ENCODE measurements at regions not wholly inside any gene's neighbourhood (a gene's known extent, or its start where the extent isn't known, plus 50 kb on each side); places are given as distances from the start of the nearest gene placed in this dataset.

DNA sequence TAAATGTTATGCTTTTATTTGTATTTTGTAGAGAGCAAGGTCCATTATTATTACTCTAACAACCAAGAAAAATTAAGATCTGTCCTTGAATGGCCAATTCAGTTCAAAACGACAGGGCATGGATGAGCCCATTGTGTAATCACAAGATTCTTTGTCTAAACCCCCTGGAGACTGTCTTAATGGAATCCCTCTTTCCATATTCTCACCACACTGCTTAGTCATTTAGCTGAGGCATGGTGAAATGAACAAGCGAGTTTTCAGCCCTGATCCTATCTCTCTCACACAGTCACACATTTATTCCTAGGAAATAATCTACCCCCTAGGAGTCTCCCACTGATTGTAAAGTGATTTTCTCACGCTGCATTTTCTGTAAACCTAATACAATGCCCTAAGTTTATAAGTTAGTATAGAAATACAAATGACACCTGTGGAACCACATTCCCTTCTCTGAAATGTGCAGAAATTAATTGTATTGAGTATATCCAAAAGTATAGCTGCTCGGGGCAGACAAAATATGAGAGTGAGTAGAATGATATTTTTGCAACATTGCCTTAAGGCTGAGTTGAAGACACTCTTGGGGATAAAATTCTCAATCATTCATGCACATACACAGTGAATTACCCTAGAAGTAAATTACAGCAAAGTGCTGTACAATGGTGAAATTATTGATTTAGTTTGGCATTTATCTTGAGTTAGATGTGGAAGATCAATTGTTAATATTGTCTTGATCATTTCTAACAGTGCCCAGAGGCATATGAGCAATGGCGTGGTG is 119.7 kb upstream of the PCDH7 start:
- ATAC-seq: no peak
- in situ Hi-C loops (cut with MboI; ENCODE audit: low sequenced_read_pairs in 4 of 4) (no loop called here), intact Hi-C loops (cut with DNase I; ENCODE audit: low total_unique reads) (no loop called here)
- no peak for DNase-seq
- Histone ChIP-seq H3K27ac (no peak overlapping the region), H3K4me3 (no peak overlapping the region), H3K27me3 (no peaks in the 10 kb centered on the region), H3K4me1 (no peaks in the 10 kb centered on the region), H3K36me3 (no peaks in the 10 kb centered on the region), H3K9me3 (no peaks in the 10 kb centered on the region)
- TF ChIP-seq, protein P1, sequence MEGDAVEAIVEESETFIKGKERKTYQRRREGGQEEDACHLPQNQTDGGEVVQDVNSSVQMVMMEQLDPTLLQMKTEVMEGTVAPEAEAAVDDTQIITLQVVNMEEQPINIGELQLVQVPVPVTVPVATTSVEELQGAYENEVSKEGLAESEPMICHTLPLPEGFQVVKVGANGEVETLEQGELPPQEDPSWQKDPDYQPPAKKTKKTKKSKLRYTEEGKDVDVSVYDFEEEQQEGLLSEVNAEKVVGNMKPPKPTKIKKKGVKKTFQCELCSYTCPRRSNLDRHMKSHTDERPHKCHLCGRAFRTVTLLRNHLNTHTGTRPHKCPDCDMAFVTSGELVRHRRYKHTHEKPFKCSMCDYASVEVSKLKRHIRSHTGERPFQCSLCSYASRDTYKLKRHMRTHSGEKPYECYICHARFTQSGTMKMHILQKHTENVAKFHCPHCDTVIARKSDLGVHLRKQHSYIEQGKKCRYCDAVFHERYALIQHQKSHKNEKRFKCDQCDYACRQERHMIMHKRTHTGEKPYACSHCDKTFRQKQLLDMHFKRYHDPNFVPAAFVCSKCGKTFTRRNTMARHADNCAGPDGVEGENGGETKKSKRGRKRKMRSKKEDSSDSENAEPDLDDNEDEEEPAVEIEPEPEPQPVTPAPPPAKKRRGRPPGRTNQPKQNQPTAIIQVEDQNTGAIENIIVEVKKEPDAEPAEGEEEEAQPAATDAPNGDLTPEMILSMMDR (IDR thresholded peaks at IDR 0.05 in 4 of 5, conservative IDR thresholded peaks at IDR 0.05 in 1 of 5): no peak
- no peak for TF ChIP-seq POLR2A (IDR thresholded peaks at IDR 0.05)

DNA sequence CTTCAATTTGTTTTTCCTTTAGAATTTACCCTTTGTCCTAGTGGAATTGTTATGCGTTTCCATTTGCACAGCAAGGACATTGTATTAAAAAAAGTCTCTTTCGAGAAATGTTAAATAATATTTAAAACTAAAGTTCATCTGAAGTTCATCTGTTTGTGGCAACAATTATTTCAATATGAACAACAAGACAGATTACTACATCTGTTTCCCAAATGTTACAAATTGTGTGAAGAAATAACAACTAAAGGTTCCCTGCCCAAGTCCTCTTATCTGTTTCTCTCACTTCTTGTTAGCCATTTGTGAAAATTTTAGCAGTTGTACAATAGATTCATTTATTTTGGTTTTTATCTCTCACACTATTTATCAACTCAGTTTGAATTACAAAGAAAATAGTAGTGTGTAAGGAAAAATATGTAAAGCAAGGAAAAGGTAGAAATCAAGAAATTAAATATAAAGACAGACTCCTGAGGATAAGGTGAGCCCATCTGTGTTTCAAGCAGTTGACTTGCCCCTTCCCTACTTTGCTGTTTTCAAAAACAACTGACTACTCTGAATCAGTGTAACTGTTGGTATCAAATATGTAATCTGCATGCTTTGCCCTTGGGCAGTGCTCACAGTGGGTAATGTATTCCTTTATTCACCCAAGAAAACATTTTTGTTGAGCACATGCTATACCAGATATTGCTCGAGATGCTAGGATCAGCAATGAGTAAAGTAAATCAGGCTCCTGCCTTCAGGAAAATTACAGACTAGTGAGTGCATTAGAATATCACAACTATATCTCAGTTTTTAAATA is 118.9 kb upstream of the PCDH7 start:
- in situ Hi-C loops (cut with MboI; ENCODE audit: low sequenced_read_pairs in 4 of 4): no loop called here
- H3K4me3 ChIP-seq: no peak overlapping the region
- H3K4me1 ChIP-seq: no peaks in the 10 kb centered on the region
- DNase-seq: no peak
- ATAC-seq: no peak
- no peaks in the 10 kb centered on the region for H3K27me3 ChIP-seq
- H3K36me3 ChIP-seq: no peaks in the 10 kb centered on the region
- no peaks in the 10 kb centered on the region for H3K9me3 ChIP-seq
- intact Hi-C loops (cut with DNase I; ENCODE audit: low total_unique reads): no loop called here
- TF ChIP-seq, protein P1 (IDR thresholded peaks at IDR 0.05 in 4 of 5, conservative IDR thresholded peaks at IDR 0.05 in 1 of 5): no peak
- no peak for TF ChIP-seq POLR2A (IDR thresholded peaks at IDR 0.05)
- H3K27ac ChIP-seq: no peak overlapping the region

DNA sequence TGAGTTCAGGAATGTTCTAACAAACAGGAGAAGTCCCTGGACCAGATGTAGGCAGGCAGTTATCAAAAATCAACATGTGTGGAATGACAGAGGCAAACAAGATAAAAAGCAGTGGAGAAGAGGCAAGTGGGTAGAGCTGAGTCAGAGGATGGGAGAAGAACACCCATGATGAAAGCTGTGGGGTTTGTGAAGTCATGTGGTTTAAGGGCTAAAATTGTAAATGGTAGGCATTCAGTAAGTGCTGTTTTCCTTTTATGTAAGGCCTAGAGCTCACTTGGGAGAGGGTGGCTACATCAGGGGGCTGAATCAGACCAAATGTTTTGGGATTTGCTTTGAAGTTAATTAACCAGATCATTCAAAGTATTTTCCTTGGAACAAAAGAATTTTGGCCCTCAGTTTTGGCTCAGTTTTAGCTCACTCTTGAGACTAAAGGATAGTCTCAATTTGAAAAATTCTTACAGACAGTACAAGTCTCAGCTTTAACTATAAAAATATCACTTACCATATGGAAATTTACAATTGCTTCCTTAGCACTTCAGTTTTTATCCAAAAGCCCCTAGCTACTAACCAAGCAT is 114.5 kb upstream of the PCDH7 start:
- no peak overlapping the region for H3K4me3 ChIP-seq

DNA sequence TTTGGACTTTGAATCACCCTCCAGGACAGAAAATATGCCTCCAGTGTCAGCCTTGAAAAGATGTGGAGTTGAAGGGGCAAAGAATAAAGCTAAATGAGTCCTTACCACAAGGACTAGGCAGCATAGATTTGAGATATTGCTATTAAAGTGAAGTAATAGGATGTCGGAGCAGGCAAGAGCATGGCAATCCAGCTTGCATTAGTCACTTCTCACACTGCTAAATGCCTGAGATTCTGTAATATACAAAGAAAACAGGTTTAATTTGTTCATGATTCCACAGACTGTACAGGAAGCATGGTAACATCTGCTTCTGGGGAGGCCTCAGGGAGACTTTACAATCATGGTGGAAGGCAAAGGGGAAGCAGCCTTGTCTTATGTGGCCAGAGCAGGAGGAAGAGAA is 109.8 kb upstream of the PCDH7 start:
- no peak for TF ChIP-seq POLR2A (IDR thresholded peaks at IDR 0.05)
- ATAC-seq: no peak
- in situ Hi-C loops (cut with MboI; ENCODE audit: low sequenced_read_pairs in 4 of 4): no loop called here

More for the DNA sequence above, 114.5 kb upstream of the PCDH7 start:
- Histone ChIP-seq H3K27ac (no peak overlapping the region), H3K4me1 (no peaks in the 10 kb centered on the region), H3K9me3 (no peaks in the 10 kb centered on the region), H3K36me3 (no peaks in the 10 kb centered on the region), H3K27me3 (no peaks in the 10 kb centered on the region)
- TF ChIP-seq POLR2A (IDR thresholded peaks at IDR 0.05): no peak
- TF ChIP-seq, protein P1 (IDR thresholded peaks at IDR 0.05 in 4 of 5, conservative IDR thresholded peaks at IDR 0.05 in 1 of 5): no peak
- in situ Hi-C loops (cut with MboI; ENCODE audit: low sequenced_read_pairs in 4 of 4): no loop called here
- intact Hi-C loops (cut with DNase I; ENCODE audit: low total_unique reads): no loop called here
- DNase-seq: no peak
- no peak for ATAC-seq

DNA sequence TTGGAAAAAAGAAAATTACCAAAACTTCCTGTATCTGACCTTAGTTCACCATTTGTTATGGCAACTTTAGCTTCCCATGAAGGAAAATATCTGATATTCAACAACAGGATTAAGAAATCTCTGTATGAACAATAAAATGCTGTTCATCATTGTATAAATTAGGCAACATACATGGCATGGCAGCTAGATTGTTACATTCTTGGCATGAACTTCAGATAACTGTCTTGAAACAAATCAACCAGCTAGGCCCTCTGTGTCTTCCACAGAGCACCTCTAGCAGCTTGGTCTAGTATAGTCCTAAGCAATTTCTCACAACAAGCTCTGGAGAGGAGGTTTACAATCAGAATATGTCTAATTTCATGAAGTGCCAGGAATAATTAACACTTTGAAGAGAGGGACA is 105.4 kb upstream of the PCDH7 start:
- in situ Hi-C loops (cut with MboI; ENCODE audit: low sequenced_read_pairs in 4 of 4): no loop called here
- Histone ChIP-seq H3K4me3 (no peak overlapping the region), H3K27ac (no peak overlapping the region), H3K4me1 (no peaks in the 10 kb centered on the region), H3K36me3 (no peaks in the 10 kb centered on the region), H3K9me3 (no peaks in the 10 kb centered on the region), H3K27me3 (no peaks in the 10 kb centered on the region)
- DNase-seq (no peak), ATAC-seq (no peak)
- intact Hi-C loops (cut with DNase I; ENCODE audit: low total_unique reads): no loop called here
- TF ChIP-seq, protein P1 (IDR thresholded peaks at IDR 0.05 in 4 of 5, conservative IDR thresholded peaks at IDR 0.05 in 1 of 5): no peak
- TF ChIP-seq POLR2A (IDR thresholded peaks at IDR 0.05): no peak

More for the DNA sequence above, 109.8 kb upstream of the PCDH7 start:
- DNase-seq: no peak
- H3K9me3 ChIP-seq: no peaks in the 10 kb centered on the region
- no peaks in the 10 kb centered on the region for H3K36me3 ChIP-seq
- no peak overlapping the region for H3K4me3 ChIP-seq
- intact Hi-C loops (cut with DNase I; ENCODE audit: low total_unique reads): no loop called here
- H3K27ac ChIP-seq: no peak overlapping the region
- H3K27me3 ChIP-seq: no peaks in the 10 kb centered on the region
- H3K4me1 ChIP-seq: no peaks in the 10 kb centered on the region
